Muscle layer of colon (tissue), 2 donors: ENCODE measurements at regions not wholly inside any gene's neighbourhood (a gene's known extent, or its start where the extent isn't known, plus 50 kb on each side); places are given as distances from the start of the nearest gene placed in this dataset.
"Not testable (repeated sequence)": the region's sequence is repeated elsewhere in the genome, so short reads cannot be mapped to it uniquely, and the experiment has no call there.

Experiments used
- H3K27ac ChIP-seq: one replicate; pipeline ENCODE4 v1.7.0; 2013; ENCODE audit warnings: low read depth, mild to moderate bottlenecking, low read length, moderate library complexity
- H3K27me3 ChIP-seq, 2 donors: one replicate each; pipeline ENCODE4 v1.7.0; 2013; ENCODE audit warnings: low read length in 2 of 2, mild to moderate bottlenecking in 2 of 2; ENCODE audit not compliant: insufficient read depth in 2 of 2, control insufficient read depth in 1 of 2
- H3K36me3 ChIP-seq: one replicate; pipeline ENCODE4 v1.7.0; 2013; ENCODE audit warnings: mild to moderate bottlenecking, low read length; ENCODE audit not compliant: insufficient read depth
- H3K4me1 ChIP-seq: one replicate; pipeline ENCODE4 v1.7.0; 2013; ENCODE audit warnings: mild to moderate bottlenecking, low read length; ENCODE audit not compliant: insufficient read depth
- H3K4me3 ChIP-seq, 2 donors: one replicate each; pipeline ENCODE4 v1.7.0; 2013; ENCODE audit warnings: low read length in 2 of 2, low read depth in 1 of 2, mild to moderate bottlenecking in 1 of 2, moderate library complexity in 1 of 2
- H3K9ac ChIP-seq: one replicate; pipeline ENCODE4 v1.7.0; 2013; ENCODE audit warnings: low read length
- H3K9me3 ChIP-seq: one replicate; pipeline ENCODE4 v1.7.0; 2013; ENCODE audit warnings: mild to moderate bottlenecking, low read length
- donor health status: abdominal sarcoma.
- donor health status: Adenocarcinoma of cecum.

- Histone ChIP-seq H3K4me1 (no peaks in the 10 kb centered on the region), H3K27ac (no peak overlapping the region), H3K4me3 (no peak overlapping the region), H3K27me3 (no peaks in the 10 kb centered on the region), H3K9me3 (no peaks in the 10 kb centered on the region), H3K9ac (no peak overlapping the region), H3K36me3 (no peaks in the 10 kb centered on the region)
Observed at GRCh38 chr6:94801344-94801743, 776.0 kb upstream of the MANEA start.

- no peaks in the 10 kb centered on the region for H3K9me3 ChIP-seq
- H3K4me1 ChIP-seq = no peaks in the 10 kb centered on the region
- H3K4me3 ChIP-seq = no peak overlapping the region
- H3K27me3 ChIP-seq = no peaks in the 10 kb centered on the region
- H3K36me3 ChIP-seq = no peaks in the 10 kb centered on the region
- no peak overlapping the region for H3K27ac ChIP-seq
- no peak overlapping the region for H3K9ac ChIP-seq
Observed at GRCh38 chr6:94785514-94785913, 791.8 kb upstream of the MANEA start.

- H3K4me3 ChIP-seq, H3K36me3 ChIP-seq, H3K27ac ChIP-seq, H3K9ac ChIP-seq, H3K4me1 ChIP-seq, H3K27me3 ChIP-seq, H3K9me3 ChIP-seq: not testable (repeated sequence)
Observed at GRCh38 chr6:94785081-94785480, 792.3 kb upstream of the MANEA start.

GRCh38 chr6:94769197-94769596 lies 808.1 kb upstream of the MANEA start:
- Histone ChIP-seq H3K27ac (no peak overlapping the region), H3K9me3 (no peaks in the 10 kb centered on the region), H3K9ac (no peak overlapping the region), H3K36me3 (no peaks in the 10 kb centered on the region), H3K27me3 (no peaks in the 10 kb centered on the region), H3K4me1 (no peaks in the 10 kb centered on the region), H3K4me3 (no peak overlapping the region)

- no peak overlapping the region for H3K4me3 ChIP-seq
- no peaks in the 10 kb centered on the region for H3K4me1 ChIP-seq
- H3K9ac ChIP-seq = no peak overlapping the region
- H3K9me3 ChIP-seq = no peaks in the 10 kb centered on the region
- H3K27me3 ChIP-seq = no peaks in the 10 kb centered on the region
- H3K27ac ChIP-seq = no peak overlapping the region
- H3K36me3 ChIP-seq = no peaks in the 10 kb centered on the region
Observed at GRCh38 chr6:94751641-94752329, 825.5 kb upstream of the MANEA start.

- H3K9ac ChIP-seq = no peak overlapping the region
- no peak overlapping the region for H3K27ac ChIP-seq
- H3K9me3 ChIP-seq = no peaks in the 10 kb centered on the region
- H3K36me3 ChIP-seq = no peaks in the 10 kb centered on the region
- no peaks in the 10 kb centered on the region for H3K27me3 ChIP-seq
- no peaks in the 10 kb centered on the region for H3K4me1 ChIP-seq
- no peak overlapping the region for H3K4me3 ChIP-seq
Observed at GRCh38 chr6:94736236-94736635, 841.1 kb upstream of the MANEA start.

- H3K36me3 ChIP-seq = no peaks in the 10 kb centered on the region
- no peak overlapping the region for H3K4me3 ChIP-seq
- H3K9ac ChIP-seq = no peak overlapping the region
- H3K27ac ChIP-seq = no peak overlapping the region
- no peaks in the 10 kb centered on the region for H3K4me1 ChIP-seq
- no peaks in the 10 kb centered on the region for H3K9me3 ChIP-seq
- no peaks in the 10 kb centered on the region for H3K27me3 ChIP-seq
Observed at GRCh38 chr6:94735270-94735669, 842.1 kb upstream of the MANEA start.

- H3K27ac ChIP-seq = no peak overlapping the region
- no peaks in the 10 kb centered on the region for H3K36me3 ChIP-seq
- no peak overlapping the region for H3K9ac ChIP-seq
- H3K27me3 ChIP-seq = no peaks in the 10 kb centered on the region
- no peaks in the 10 kb centered on the region for H3K9me3 ChIP-seq
- H3K4me1 ChIP-seq = no peaks in the 10 kb centered on the region
- H3K4me3 ChIP-seq = no peak overlapping the region
Observed at GRCh38 chr6:94734751-94735150, 842.6 kb upstream of the MANEA start.

GRCh38 chr6:94733066-94733465 lies 844.3 kb upstream of the MANEA start:
- no peak overlapping the region for H3K9ac ChIP-seq

GRCh38 chr6:94727710-94728109 lies 849.6 kb upstream of the MANEA start:
- H3K36me3 ChIP-seq = no peaks in the 10 kb centered on the region
- H3K27ac ChIP-seq = no peak overlapping the region
- no peaks in the 10 kb centered on the region for H3K4me1 ChIP-seq
- H3K27me3 ChIP-seq = no peaks in the 10 kb centered on the region
- H3K9ac ChIP-seq = no peak overlapping the region
- H3K9me3 ChIP-seq = no peaks in the 10 kb centered on the region
- H3K4me3 ChIP-seq = no peak overlapping the region

More at GRCh38 chr6:94733066-94733465, 844.3 kb upstream of the MANEA start:
- Histone ChIP-seq H3K4me1 (no peaks in the 10 kb centered on the region), H3K27ac (no peak overlapping the region), H3K27me3 (no peaks in the 10 kb centered on the region), H3K9me3 (no peaks in the 10 kb centered on the region), H3K36me3 (no peaks in the 10 kb centered on the region), H3K4me3 (no peak overlapping the region)

- Histone ChIP-seq H3K4me3 (no peak overlapping the region), H3K9ac (no peak overlapping the region), H3K27me3 (no peaks in the 10 kb centered on the region), H3K27ac (no peak overlapping the region), H3K9me3 (no peaks in the 10 kb centered on the region), H3K4me1 (no peaks in the 10 kb centered on the region), H3K36me3 (no peaks in the 10 kb centered on the region)
Observed at GRCh38 chr6:94721459-94721858, 855.9 kb upstream of the MANEA start.

- Histone ChIP-seq H3K4me1 (no peaks in the 10 kb centered on the region), H3K4me3 (no peak overlapping the region), H3K9ac (no peak overlapping the region), H3K36me3 (no peaks in the 10 kb centered on the region), H3K9me3 (no peaks in the 10 kb centered on the region), H3K27ac (no peak overlapping the region), H3K27me3 (no peaks in the 10 kb centered on the region)
Observed at GRCh38 chr6:94713446-94713845, 863.9 kb upstream of the MANEA start.
